ENCODE measurements at regions not wholly inside any gene's neighbourhood (a gene's known extent, or its start where the extent isn't known, plus 50 kb on each side); places are given as distances from the start of the nearest gene placed in this dataset.

DNA sequence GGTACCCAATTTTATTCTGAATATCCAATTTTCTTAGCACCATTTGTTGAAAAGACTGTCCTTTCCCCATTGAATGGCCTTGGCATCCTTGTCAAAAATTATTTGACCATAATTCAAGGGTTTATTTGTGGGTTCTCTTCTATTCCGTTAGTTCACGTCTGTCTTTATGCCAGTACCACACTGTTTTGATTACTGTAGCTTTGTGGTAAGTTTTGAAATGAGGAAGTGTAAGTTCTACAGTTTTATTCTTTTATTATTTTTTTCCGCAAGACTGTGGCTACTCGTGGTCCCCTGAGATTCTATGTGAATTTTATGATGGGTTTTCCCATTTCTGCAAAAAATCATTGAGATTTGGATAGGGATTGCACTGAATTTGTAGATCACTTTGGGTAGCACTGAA lies 402.6 kb downstream of the PLK2 start:
- DNase-seq, result no peak

GRCh38 chr5:58056546-58056945 lies 403.3 kb downstream of the PLK2 start:
- DNase-seq, result peak; percentile 26

DNA sequence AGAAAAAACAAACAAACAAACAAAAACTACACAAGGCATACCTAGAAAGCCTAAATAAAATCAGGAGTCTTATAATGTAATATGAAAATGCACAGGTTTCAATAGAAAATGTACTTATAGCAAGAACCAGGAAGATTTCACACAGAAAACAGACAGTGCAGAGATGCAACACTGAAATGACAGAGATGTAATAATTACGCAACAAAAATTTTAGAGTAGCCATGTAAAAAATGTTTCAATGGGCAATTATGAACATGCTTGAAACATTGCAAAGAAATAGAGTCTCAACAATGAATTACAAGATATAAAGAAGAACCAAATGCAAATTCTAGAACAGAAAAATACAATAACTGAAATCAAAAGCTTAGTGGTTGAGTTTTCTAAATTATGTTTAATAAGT lies 405.9 kb downstream of the PLK2 start:
- no peak for DNase-seq

DNA sequence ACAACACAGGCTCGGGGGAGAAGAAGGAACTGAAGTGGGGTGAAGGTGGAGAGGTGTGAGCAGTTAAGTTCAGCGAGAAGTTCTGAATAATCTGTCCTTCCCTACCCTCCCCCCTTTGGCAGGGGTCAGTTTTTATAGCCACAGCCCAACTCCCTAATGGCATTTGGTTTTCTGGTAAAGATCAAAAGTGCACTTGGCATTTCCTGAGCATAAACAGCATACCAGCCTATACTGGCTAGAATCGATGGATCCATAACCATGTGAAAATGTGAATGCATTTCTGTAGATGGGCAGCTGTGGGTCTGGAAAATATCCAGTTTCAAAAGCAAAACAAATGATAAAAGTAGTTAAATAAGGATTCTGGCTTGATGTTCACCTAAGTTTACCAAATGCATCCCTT lies 410.9 kb downstream of the PLK2 start:
- no peak for DNase-seq

DNA sequence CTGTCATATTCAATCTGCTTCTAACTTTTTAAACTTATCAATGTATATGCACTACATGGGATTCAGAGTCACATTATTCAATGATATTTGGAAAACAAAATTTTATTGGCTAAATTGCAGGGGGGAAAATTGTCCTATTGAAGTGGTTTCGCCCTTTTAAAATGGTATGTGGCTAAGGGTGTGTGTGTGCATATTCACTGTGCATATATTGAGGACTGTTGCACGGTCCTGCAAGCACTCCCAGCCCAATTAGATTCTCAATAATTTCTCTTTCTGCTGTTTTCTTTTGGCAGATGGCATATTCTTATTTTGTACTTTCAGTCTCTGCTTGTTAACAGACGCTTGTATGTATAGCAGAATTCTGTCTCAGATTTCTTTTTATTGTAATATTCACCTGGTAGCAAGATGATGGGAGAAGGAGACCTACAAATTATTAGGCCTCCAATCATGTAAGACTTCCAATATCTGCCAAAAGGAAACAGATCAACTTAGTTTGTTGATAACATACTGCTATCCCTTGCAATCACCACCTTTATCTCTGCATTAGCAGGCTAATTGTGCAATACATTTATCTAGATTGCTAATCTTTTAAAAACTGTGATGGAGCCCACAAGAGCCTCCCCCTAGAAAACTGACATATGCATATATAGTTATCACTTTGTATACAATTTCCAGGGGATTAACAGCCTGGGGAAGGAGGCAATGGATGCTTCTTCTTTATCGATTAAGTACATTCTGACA lies 411.5 kb downstream of the PLK2 start:
- no peak for DNase-seq

GRCh38 chr5:58046371-58046770 lies 413.5 kb downstream of the PLK2 start:
- DNase-seq, result no peak

DNA sequence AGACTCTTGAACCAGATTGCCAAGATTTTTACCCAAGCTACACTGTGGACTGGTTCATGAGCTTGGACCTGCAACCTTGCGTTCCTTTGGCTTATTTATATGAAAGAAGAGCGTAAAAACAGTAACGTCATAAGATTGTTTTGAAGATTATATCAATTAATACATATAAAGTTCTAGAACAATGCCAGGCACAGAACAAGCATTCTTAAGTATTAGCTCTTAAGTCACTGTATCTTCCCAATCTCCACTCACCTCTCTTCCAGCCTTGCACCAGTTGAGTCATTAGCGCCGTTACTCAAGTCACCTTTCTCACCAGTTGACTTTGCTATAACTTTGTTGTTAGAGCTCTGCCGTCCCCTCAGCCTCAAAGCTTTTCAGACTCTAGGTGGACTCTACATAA lies 415.7 kb downstream of the PLK2 start:
- no peak for DNase-seq

GRCh38 chr5:58043032-58043945 lies 416.6 kb downstream of the PLK2 start:
- DNase-seq, result peak; percentile 18

DNA sequence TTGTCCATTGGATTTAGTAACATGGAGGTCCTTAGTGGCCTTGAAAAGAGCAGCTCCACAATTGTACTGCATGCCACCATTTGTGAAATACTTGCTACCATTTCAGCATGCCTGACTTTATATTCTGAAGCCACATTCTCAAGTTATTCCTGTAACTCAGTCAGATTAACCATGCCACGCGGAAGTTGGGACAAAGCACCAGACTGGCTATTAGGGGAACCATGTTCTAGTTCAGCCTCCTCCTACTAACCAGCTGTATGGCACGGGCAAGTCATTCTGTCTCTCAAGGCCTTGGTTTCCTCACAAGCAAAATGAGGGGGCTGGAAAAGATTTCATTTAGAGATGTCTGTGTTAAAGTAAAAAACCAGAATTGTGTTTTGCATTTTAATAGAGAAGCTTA lies 418.0 kb downstream of the PLK2 start:
- no peak for DNase-seq

- DNase-seq, result no peak
These were observed 419.0 kb downstream of the PLK2 start for GRCh38 chr5:58040846-58041245.

DNA sequence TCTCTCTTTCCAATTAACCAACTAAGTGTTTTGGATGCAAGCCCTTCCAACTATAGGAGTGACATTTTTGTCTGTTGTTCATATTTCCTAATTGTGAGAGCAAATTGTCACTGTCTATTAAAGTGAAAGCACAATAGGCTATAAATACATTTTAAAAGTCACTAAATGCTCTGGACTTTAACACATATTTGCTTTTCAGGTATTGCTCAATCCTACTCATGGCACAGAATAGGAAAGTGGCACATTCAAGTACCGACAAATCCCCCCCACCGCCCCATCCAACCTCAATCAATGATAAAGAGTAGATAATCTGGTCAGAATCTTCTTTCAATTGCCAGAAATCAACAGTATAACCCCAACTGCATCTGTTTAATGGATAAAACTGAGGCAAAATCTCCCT lies 419.8 kb downstream of the PLK2 start:
- DNase-seq, result no peak

DNA sequence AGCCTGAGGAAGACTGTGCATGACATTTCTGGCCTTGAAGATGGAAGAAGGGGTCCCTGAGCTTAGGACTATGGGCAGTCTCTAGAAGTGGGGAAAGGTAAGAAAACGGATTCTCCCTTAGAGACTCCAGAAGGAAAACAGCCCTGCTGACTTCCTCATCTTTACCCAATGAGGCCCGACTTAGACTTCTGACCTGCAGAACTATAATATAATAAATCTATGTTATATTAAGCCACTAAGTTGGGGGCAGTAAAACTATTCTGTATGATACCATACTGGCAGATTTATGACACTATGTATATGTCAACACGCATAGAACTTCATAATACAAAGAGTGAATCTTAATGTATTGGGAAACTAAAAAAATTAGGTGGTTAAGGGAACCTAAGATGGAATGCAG lies 422.0 kb downstream of the PLK2 start:
- no peak for DNase-seq

- DNase-seq, result no peak
These were observed 434.1 kb downstream of the PLK2 start for GRCh38 chr5:58025809-58026208.

GRCh38 chr5:58024151-58024550 lies 435.7 kb downstream of the PLK2 start:
- no peak for DNase-seq

GRCh38 chr5:58022055-58022454 lies 437.8 kb downstream of the PLK2 start:
- DNase-seq, result no peak

- DNase-seq, result no peak
These were observed 438.4 kb downstream of the PLK2 start for GRCh38 chr5:58021466-58021865.

DNA sequence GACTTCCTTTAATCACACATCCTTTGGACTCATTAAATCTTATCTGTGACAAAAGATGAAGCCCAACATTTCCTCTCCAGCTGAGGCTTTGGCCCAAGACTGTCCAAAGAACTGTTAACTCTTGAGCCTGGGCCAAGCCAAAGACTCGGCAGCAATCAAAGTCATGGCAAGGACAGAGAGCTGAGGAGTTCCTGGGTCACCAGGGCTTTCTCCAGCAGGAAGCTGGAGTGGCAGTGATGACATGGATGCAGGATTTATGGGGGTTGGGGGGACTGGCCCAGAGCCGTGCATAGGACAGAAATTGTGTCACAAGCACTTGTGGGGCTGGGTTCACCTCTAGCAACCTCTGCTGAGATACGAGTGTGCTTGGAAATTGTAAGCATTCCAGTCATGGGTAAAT lies 440.3 kb downstream of the PLK2 start:
- DNase-seq, result no peak

GRCh38 chr5:58018016-58018415 lies 441.9 kb downstream of the PLK2 start:
- DNase-seq, result no peak

- DNase-seq, result no peak
These were observed 443.0 kb downstream of the PLK2 start for GRCh38 chr5:58016877-58017276.

DNA sequence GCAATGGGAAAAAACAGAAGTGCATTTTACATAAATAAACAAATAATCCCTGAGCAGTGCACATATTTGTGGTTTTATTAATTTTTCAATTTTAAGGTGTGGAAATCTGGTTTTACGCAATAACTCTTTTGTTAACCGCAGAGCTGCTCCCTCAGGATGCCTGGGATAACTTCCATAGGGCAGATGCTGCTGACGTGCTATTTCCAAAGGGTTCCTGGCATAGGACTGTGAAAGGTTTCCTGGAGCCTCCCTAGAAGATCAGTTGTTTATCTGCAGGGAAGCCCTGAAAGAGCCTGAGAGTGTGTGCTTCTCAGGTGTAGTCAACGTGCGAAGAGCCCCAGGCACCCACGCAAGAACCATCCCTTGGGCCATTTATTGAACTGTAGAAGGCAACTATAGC lies 443.5 kb downstream of the PLK2 start:
- peak; percentile 49 for DNase-seq

DNA sequence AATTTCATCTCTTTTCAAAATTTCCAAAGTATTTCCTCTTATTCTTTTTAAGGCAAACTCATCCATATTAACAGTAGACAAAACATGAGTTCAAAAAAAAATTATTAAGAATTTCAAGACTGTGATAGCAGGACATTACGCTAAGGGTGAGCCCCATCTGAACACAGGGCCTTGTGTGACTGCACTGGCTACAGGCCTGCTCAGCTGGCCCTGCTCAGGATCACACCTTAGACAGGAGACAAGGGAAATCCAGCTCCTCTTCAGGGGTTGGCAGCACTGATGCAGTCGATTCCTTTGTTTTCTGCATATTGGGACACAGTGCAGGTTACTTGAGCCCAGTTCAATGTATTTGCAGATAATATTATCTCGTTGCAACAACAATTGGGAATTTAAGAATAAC lies 444.7 kb downstream of the PLK2 start:
- no peak for DNase-seq

- no peak for DNase-seq
These were observed 446.2 kb downstream of the PLK2 start for GRCh38 chr5:58013542-58014258.

DNA sequence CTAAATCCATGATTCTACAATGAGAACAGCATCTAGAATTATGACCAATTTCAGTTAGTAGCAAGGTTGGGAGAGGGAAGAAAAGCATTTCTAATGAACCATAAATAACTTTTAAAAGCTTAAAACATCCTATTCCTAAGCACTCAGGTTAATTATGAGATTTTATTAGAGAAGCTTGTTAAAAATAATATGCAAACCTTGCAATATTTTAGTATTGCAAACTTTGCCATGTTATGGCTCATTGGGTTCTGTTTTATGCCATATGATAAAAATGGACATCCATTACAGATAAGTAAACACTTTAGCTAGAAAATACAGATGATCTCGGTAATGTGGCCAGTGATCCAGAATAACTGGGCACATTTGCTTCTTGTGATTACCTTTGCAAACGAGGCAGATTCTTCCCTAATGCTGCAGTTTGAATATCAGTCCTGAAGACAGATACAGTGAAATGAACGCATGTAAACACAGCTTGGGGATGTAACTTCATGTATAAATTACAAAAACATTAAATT lies 447.0 kb downstream of the PLK2 start:
- no peak for DNase-seq
